GM19372 (cell line): ENCODE measurements at regions not wholly inside any gene's neighbourhood (a gene's known extent, or its start where the extent isn't known, plus 50 kb on each side); places are given as distances from the start of the nearest gene placed in this dataset.
"Not testable (repeated sequence)": the region's sequence is repeated elsewhere in the genome, so short reads cannot be mapped to it uniquely, and the experiment has no call there.

ENCODE experiments used
- ATAC-seq: cut with Tn5 transposase; IDR thresholded peaks from one replicate; pipeline ENCODE4 v1.9.1; 2021; ENCODE audit warnings: mild to moderate bottlenecking, low read depth, moderate library complexity; ENCODE audit not compliant: unreplicated experiment

- ATAC-seq: no peak
Measured at GRCh38 chr3:139131951-139132350, 87.3 kb upstream of the PRR23C start.

GRCh38 chr3:139132976-139133375 lies 88.3 kb upstream of the PRR23C start:
- no peak for ATAC-seq

- ATAC-seq: no peak
Measured at GRCh38 chr3:139134678-139135372, 90.1 kb upstream of the PRR23C start.

GRCh38 chr3:139135657-139136056 lies 91.0 kb upstream of the PRR23C start:
- no peak for ATAC-seq

GRCh38 chr3:139136469-139137202 lies 91.9 kb upstream of the PRR23C start:
- ATAC-seq: no peak

- ATAC-seq: no peak
Measured at GRCh38 chr3:139140553-139140952, 95.9 kb upstream of the PRR23C start.

- not testable (repeated sequence) for ATAC-seq
Measured at GRCh38 chr3:139145980-139146379, 101.3 kb upstream of the PRR23C start.

- ATAC-seq: no peak
Measured at GRCh38 chr3:139151530-139151929, 106.8 kb upstream of the PRR23C start.

- not testable (repeated sequence) for ATAC-seq
Measured at GRCh38 chr3:139153434-139153833, 108.7 kb upstream of the PRR23C start.

- no peak for ATAC-seq
Measured at GRCh38 chr3:139157161-139157932, 112.7 kb upstream of the PRR23C start.

GRCh38 chr3:139159356-139159755 lies 114.7 kb upstream of the PRR23C start:
- no peak for ATAC-seq

- ATAC-seq: no peak
Measured at GRCh38 chr3:139173372-139174108, 128.8 kb upstream of the PRR23C start.

- no peak for ATAC-seq
Measured at GRCh38 chr3:139180489-139180888, 135.8 kb upstream of the PRR23C start.

GRCh38 chr3:139182143-139182542 lies 137.5 kb upstream of the PRR23C start:
- no peak for ATAC-seq

- no peak for ATAC-seq
Measured at GRCh38 chr3:139182598-139182997, 137.9 kb upstream of the PRR23C start.

GRCh38 chr3:139185527-139185926 lies 140.8 kb upstream of the PRR23C start:
- no peak for ATAC-seq

GRCh38 chr3:139187154-139187553 lies 142.5 kb upstream of the PRR23C start:
- no peak for ATAC-seq

- no peak for ATAC-seq
Measured at GRCh38 chr3:139187648-139188047, 143.0 kb upstream of the PRR23C start.

- no peak for ATAC-seq
Measured at GRCh38 chr3:139189943-139190342, 145.3 kb upstream of the PRR23C start.

- not testable (repeated sequence) for ATAC-seq
Measured at GRCh38 chr3:139194421-139194820, 149.4 kb upstream of the MRPS22 start.

- not testable (repeated sequence) for ATAC-seq
Measured at GRCh38 chr3:139196146-139196545, 147.7 kb upstream of the MRPS22 start.
